Fibroblast of villous mesenchyme (primary cell): ENCODE measurements at regions not wholly inside any gene's neighbourhood (a gene's known extent, or its start where the extent isn't known, plus 50 kb on each side); places are given as distances from the start of the nearest gene placed in this dataset.

ENCODE experiments used
- DNase-seq: peaks from one replicate; pipeline ENCODE4 v3.0.0-alpha.2; 2010; ENCODE audit warnings: low read depth
- H3K4me3 ChIP-seq: 2 replicates; pipeline ENCODE4 v1.5.1; 2011; ENCODE audit warnings: low read depth, mild to moderate bottlenecking, low read length
- CTCF ChIP-seq: IDR thresholded peaks from 2 replicates; pipeline ENCODE4 v1.5.1; 2012; ENCODE audit warnings: low read depth, mild to moderate bottlenecking, low read length; ENCODE audit not compliant: insufficient read depth

- no peak for TF ChIP-seq CTCF
- no peak overlapping the region for H3K4me3 ChIP-seq
- no peak for DNase-seq
Observed at GRCh38 chr2:81523344-81523743, 1218.8 kb upstream of the LRRTM1 start.

DNA sequence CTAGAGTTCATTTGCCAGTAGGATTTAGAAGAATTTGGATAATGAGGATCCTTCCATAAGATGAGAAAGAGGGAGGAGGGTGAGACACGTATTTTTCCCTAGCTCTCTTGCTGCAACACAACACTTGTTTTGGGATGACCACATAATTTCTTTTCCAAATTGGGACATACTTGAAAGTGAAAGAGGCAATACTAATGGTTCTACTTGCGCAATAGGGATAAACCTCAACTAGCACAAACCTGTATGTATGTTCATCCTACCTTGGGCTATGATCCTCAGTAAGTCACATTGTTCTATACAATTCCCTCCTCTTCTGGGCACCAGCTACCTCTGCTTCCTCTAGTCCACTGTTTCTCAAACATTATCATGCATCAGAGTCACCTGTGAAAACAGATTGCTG lies 1208.8 kb upstream of the LRRTM1 start:
- DNase-seq: peak; percentile 2
- H3K4me3 ChIP-seq: no peak overlapping the region
- TF ChIP-seq CTCF: no peak

- TF ChIP-seq CTCF: no peak
- DNase-seq: no peak
- H3K4me3 ChIP-seq: no peak overlapping the region
Observed at GRCh38 chr2:81505586-81505985, 1201.0 kb upstream of the LRRTM1 start.

GRCh38 chr2:81495556-81495955 lies 1191.0 kb upstream of the LRRTM1 start:
- TF ChIP-seq CTCF: no peak
- no peak overlapping the region for H3K4me3 ChIP-seq
- DNase-seq: no peak

DNA sequence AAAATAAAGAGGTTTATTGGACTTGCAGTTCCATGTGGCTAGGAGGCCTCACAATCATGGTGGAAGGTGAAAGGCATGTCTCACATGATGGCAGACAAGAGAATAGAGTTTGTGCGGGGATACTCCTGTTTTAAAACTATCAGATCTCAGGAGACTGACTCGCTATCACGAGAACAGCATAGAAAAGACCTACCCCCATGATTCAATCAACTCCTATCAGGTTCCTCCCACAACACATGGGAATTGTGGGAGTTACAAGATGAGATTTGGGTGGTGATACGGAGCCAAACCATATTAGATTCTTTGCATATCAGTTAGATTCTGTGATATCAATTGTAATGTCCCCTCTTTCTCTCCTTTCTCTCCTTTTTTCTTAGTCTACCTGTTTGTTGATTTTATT lies 1178.7 kb upstream of the LRRTM1 start:
- no peak for DNase-seq
- TF ChIP-seq CTCF: no peak
- no peak overlapping the region for H3K4me3 ChIP-seq

GRCh38 chr2:81481994-81482368 lies 1177.4 kb upstream of the LRRTM1 start:
- no peak for TF ChIP-seq CTCF
- peak overlapping the region; percentile 79 for H3K4me3 ChIP-seq
- DNase-seq: peak; percentile 80

DNA sequence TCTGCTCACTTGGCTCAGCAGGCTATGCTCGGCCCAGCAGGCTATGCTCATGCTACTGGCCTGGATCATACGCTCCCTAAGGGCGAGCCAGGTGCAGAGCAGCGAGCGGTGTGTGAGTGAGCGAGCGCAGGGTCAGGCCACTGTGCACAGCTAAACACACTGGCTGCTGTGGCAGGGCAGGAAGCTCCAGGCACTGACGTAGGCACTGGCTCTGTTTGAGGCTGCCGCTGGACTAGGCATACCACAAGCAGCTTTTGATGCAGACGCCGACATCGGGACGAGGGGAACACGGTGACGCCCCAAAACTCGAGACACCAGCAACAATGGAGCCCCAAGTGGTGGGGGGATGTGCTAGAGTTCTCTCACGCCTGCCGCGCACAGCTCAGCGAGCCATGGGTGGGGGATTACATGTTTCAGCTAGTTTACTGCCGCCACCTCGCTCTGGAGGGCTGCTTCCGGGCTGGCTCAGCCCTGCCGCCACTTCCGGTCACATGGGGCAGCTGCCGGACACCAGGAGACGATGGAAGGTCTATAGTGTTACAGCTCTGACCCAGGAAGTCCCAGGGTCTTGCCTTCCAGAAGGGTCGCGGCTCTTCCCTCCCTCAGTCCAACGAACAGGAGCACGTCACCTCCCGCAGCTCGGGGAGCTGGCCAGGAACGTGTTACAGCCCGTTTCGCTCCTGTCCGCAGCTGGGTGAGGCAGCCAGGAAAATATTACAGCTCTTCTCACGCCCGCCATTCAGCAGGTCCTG lies 1176.9 kb upstream of the LRRTM1 start:
- peak; percentile 80 for DNase-seq
- TF ChIP-seq CTCF: no peak
- peak overlapping the region; percentile 79 for H3K4me3 ChIP-seq
